GM08714 (cell line): ENCODE measurements at regions not wholly inside any gene's neighbourhood (a gene's known extent, or its start where the extent isn't known, plus 50 kb on each side); places are given as distances from the start of the nearest gene placed in this dataset.

ENCODE experiments used
- H3K4me3 ChIP-seq: fragments of 200-500 bp; sonication (Bioruptor generic); 2 replicates; pipeline ENCODE4 v1.5.1; 2014; ENCODE audit warnings: mild to moderate bottlenecking, low read length, inconsistent platforms
- ZNF274 ChIP-seq: IDR thresholded peaks from 2 replicates; pipeline ENCODE4 v1.6.1; 2012; ENCODE audit warnings: mild to moderate bottlenecking, low read depth, low read length

DNA sequence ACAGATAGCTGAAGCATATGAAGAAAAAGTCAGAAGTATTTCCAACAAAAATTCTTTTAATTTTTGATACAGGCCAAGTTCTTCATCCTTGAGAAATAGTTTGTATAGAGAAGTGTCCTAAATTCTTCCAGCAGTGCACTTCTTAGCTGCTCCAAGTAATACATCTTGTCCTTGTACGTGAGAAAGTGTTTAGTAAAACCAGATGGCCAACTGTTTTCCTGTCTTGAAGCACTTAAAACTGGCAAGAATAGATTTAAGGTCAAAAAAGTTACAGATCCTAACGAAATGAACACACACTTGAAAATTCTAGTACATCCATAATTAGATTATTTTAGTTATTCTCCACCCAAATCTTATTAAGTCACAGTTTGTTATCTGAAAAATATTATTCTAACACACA, 52.2 kb upstream of the HSF2 start:
- H3K4me3 ChIP-seq, result no peak overlapping the region

DNA sequence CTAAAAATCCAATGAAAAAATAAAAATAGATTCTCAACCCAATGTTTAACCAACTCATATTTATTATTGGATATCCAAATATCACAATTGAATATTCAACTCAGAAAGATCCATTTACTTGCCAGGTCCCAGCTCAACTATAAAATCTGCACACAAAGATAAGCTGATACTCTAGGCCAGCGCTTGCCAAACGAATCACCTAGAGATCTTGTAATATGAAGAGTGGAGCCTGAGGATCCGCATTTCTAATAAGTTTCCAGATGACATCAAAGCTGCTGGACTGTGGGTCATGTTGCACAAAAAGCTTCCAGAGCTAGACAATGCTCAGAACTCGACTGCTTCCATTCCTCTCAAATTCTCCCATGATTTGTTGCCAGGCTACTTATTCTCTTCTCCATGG, 51.7 kb upstream of the HSF2 start:
- no peak for TF ChIP-seq ZNF274
- H3K4me3 ChIP-seq, result no peak overlapping the region

More for the DNA sequence above, 52.2 kb upstream of the HSF2 start:
- no peak for TF ChIP-seq ZNF274
